Breast epithelium (tissue), 4 donors: ENCODE measurements at regions not wholly inside any gene's neighbourhood (a gene's known extent, or its start where the extent isn't known, plus 50 kb on each side); places are given as distances from the start of the nearest gene placed in this dataset.

Experiments used
- DNase-seq, 2 donors: peaks; one replicate each; pipeline ENCODE4 v3.0.0-alpha.2; 2019; ENCODE audit warnings: low spot score in 2 of 2
- H3K27ac ChIP-seq, 2 donors: fragments of 200-600 bp; sonication (generic) in 1 of 2; one replicate each; pipeline ENCODE4 v1.5.1; 2016 to 2019; ENCODE audit warnings: mild to moderate bottlenecking in 1 of 2
- H3K27me3 ChIP-seq, 2 donors: fragments of 200-600 bp; sonication (generic) in 1 of 2; one replicate each; pipeline versions ENCODE4 v1.5.1 to v1.6.0; 2017 to 2019; ENCODE audit warnings: control low read depth in 1 of 2, mild to moderate bottlenecking in 1 of 2
- H3K36me3 ChIP-seq: fragments of 200-600 bp; one replicate; pipeline ENCODE4 v1.5.1; 2019
- H3K4me1 ChIP-seq, 2 donors: fragments of 200-600 bp; sonication (generic); one replicate each; pipeline ENCODE4 v1.5.1; 2016 to 2019; ENCODE audit warnings: control low read depth in 1 of 2
- H3K4me3 ChIP-seq, 3 donors: fragments of 200-600 bp; sonication (generic); 1 replicate in 2 of 3; 2 replicates in 1 of 3; pipeline ENCODE4 v1.5.1; 2016 to 2019; ENCODE audit warnings: mild to moderate bottlenecking in 3 of 3, moderate library complexity in 2 of 3
- H3K9me3 ChIP-seq, 2 donors: fragments of 200-600 bp; sonication (generic) in 1 of 2; one replicate each; pipeline ENCODE4 v1.5.1; 2016 to 2019; ENCODE audit warnings: control low read depth in 1 of 2
- CTCF ChIP-seq, 3 donors: fragments of 450-650 bp; IDR thresholded peaks; one replicate each; pipeline ENCODE4 v1.5.1; 2016 to 2017; ENCODE audit warnings: antibody characterized with exemption in 3 of 3, mild to moderate bottlenecking in 3 of 3, moderate library complexity in 3 of 3
- POLR2A ChIP-seq: fragments of 450-650 bp; IDR thresholded peaks from one replicate; pipeline ENCODE4 v1.6.1; 2016; ENCODE audit warnings: antibody characterized with exemption, mild to moderate bottlenecking, moderate library complexity
- POLR2AphosphoS5 ChIP-seq, 3 donors: sonication (generic); formaldehyde crosslinking; IDR thresholded peaks; one replicate each; pipeline ENCODE4 v1.6.1; 2017; ENCODE audit warnings: antibody characterized with exemption in 3 of 3
- intact Hi-C: fragments of 100-400 bp; cut with DNase I; formaldehyde crosslinking; loops from one replicate; pipeline ENCODE4 v1.15.1; 2023; ENCODE audit warnings: low total_unique reads

- TF ChIP-seq POLR2A (no peak), CTCF (IDR thresholded peaks at IDR 0.05) (no peak), POLR2AphosphoS5 (IDR thresholded peaks at IDR 0.05) (no peak)
- Histone ChIP-seq H3K36me3 (no peaks in the 10 kb centered on the region), H3K27me3 (no peaks in the 10 kb centered on the region), H3K4me1 (no peaks in the 10 kb centered on the region), H3K9me3 (peaks cover 0 to 12% of the 10 kb centered on the region in 2 donors), H3K27ac (no peak overlapping the region), H3K4me3 (no peak overlapping the region)
- intact Hi-C loops, result no loop called here
- DNase-seq, result no peak
These were observed 387.1 kb downstream of the ZSWIM6 start for GRCh38 chr5:61719124-61719523.

- Histone ChIP-seq H3K9me3 (peaks cover 0 to 12% of the 10 kb centered on the region in 2 donors), H3K4me3 (no peak overlapping the region), H3K27ac (no peak overlapping the region), H3K27me3 (no peaks in the 10 kb centered on the region), H3K36me3 (no peaks in the 10 kb centered on the region), H3K4me1 (no peaks in the 10 kb centered on the region)
- intact Hi-C loops, result no loop called here
- no peak for TF ChIP-seq POLR2AphosphoS5 (IDR thresholded peaks at IDR 0.05)
- no peak for TF ChIP-seq POLR2A
- no peak for TF ChIP-seq CTCF (IDR thresholded peaks at IDR 0.05)
- DNase-seq, result no peak
These were observed 388.8 kb downstream of the ZSWIM6 start for GRCh38 chr5:61720829-61721228.

GRCh38 chr5:61724102-61724501, 392.0 kb downstream of the ZSWIM6 start:
- intact Hi-C loops, result no loop called here
- no peak for DNase-seq
- Histone ChIP-seq H3K4me1 (no peaks in the 10 kb centered on the region), H3K4me3 (no peak overlapping the region), H3K36me3 (no peaks in the 10 kb centered on the region), H3K9me3 (peaks cover 0 to 12% of the 10 kb centered on the region in 2 donors), H3K27ac (no peak overlapping the region), H3K27me3 (no peaks in the 10 kb centered on the region)
- no peak for TF ChIP-seq POLR2A
- TF ChIP-seq POLR2AphosphoS5 (IDR thresholded peaks at IDR 0.05), result no peak
- TF ChIP-seq CTCF (IDR thresholded peaks at IDR 0.05), result no peak

- no peaks in the 10 kb centered on the region for H3K36me3 ChIP-seq
- no peak for DNase-seq
- TF ChIP-seq POLR2A, result no peak
- TF ChIP-seq POLR2AphosphoS5 (IDR thresholded peaks at IDR 0.05), result no peak
- no peak for TF ChIP-seq CTCF (IDR thresholded peaks at IDR 0.05)
- H3K27ac ChIP-seq, result no peak overlapping the region
- intact Hi-C loops, result no loop called here
- no peaks in the 10 kb centered on the region for H3K27me3 ChIP-seq
- H3K9me3 ChIP-seq, result no peaks in the 10 kb centered on the region
- H3K4me3 ChIP-seq, result no peak overlapping the region
- H3K4me1 ChIP-seq, result no peaks in the 10 kb centered on the region
These were observed 396.2 kb downstream of the ZSWIM6 start for GRCh38 chr5:61728287-61728686.

GRCh38 chr5:61730866-61731265, 398.8 kb downstream of the ZSWIM6 start:
- no peak for DNase-seq
- TF ChIP-seq POLR2A (no peak), POLR2AphosphoS5 (IDR thresholded peaks at IDR 0.05) (no peak), CTCF (IDR thresholded peaks at IDR 0.05) (no peak)
- H3K4me3 ChIP-seq, result no peak overlapping the region
- intact Hi-C loops, result no loop called here
- H3K4me1 ChIP-seq, result no peaks in the 10 kb centered on the region
- no peaks in the 10 kb centered on the region for H3K36me3 ChIP-seq
- no peak overlapping the region for H3K27ac ChIP-seq
- H3K27me3 ChIP-seq, result no peaks in the 10 kb centered on the region
- H3K9me3 ChIP-seq, result no peaks in the 10 kb centered on the region
